Fibroblast of skin of right quadriceps (primary cell): ENCODE measurements at regions not wholly inside any gene's neighbourhood (a gene's known extent, or its start where the extent isn't known, plus 50 kb on each side); places are given as distances from the start of the nearest gene placed in this dataset.
"Not testable (repeated sequence)": the region's sequence is repeated elsewhere in the genome, so short reads cannot be mapped to it uniquely, and the experiment has no call there.

Experiments
- DNase-seq: peaks from one replicate; pipeline ENCODE4 v3.0.0-alpha.2; 2013

GRCh38 chr2:4762951-4763376 lies 929.2 kb upstream of the SOX11 start:
- no peak for DNase-seq

- no peak for DNase-seq
Observed at GRCh38 chr2:4765787-4766530, 926.2 kb upstream of the SOX11 start.

GRCh38 chr2:4775668-4776067 lies 916.5 kb upstream of the SOX11 start:
- DNase-seq = no peak

- no peak for DNase-seq
Observed at GRCh38 chr2:4780679-4781078, 911.5 kb upstream of the SOX11 start.

- DNase-seq = no peak
Observed at GRCh38 chr2:4782647-4783046, 909.5 kb upstream of the SOX11 start.

- DNase-seq = no peak
Observed at GRCh38 chr2:4791488-4791887, 900.7 kb upstream of the SOX11 start.

GRCh38 chr2:4792126-4792525 lies 900.1 kb upstream of the SOX11 start:
- DNase-seq = no peak

GRCh38 chr2:4803396-4803795 lies 888.8 kb upstream of the SOX11 start:
- no peak for DNase-seq

- not testable (repeated sequence) for DNase-seq
Observed at GRCh38 chr2:4814137-4814536, 878.0 kb upstream of the SOX11 start.

- DNase-seq = no peak
Observed at GRCh38 chr2:4827836-4828235, 864.3 kb upstream of the SOX11 start.

GRCh38 chr2:4828682-4829374 lies 863.4 kb upstream of the SOX11 start:
- no peak for DNase-seq

GRCh38 chr2:4831751-4832150 lies 860.4 kb upstream of the SOX11 start:
- DNase-seq = no peak

- DNase-seq = no peak
Observed at GRCh38 chr2:4832642-4833041, 859.5 kb upstream of the SOX11 start.

GRCh38 chr2:4838626-4839025 lies 853.6 kb upstream of the SOX11 start:
- no peak for DNase-seq

- DNase-seq = no peak
Observed at GRCh38 chr2:4840791-4841190, 851.4 kb upstream of the SOX11 start.

GRCh38 chr2:4844881-4845280 lies 847.3 kb upstream of the SOX11 start:
- no peak for DNase-seq

- no peak for DNase-seq
Observed at GRCh38 chr2:4862031-4862430, 830.2 kb upstream of the SOX11 start.

GRCh38 chr2:4866198-4866597 lies 826.0 kb upstream of the SOX11 start:
- DNase-seq = no peak

GRCh38 chr2:4868466-4868865 lies 823.7 kb upstream of the SOX11 start:
- no peak for DNase-seq

GRCh38 chr2:4869154-4869553 lies 823.0 kb upstream of the SOX11 start:
- DNase-seq = no peak

GRCh38 chr2:4873364-4873763 lies 818.8 kb upstream of the SOX11 start:
- DNase-seq = no peak

GRCh38 chr2:4873876-4874593 lies 818.1 kb upstream of the SOX11 start:
- DNase-seq = no peak

GRCh38 chr2:4882421-4882820 lies 809.8 kb upstream of the SOX11 start:
- DNase-seq = no peak

GRCh38 chr2:4882941-4883340 lies 809.2 kb upstream of the SOX11 start:
- no peak for DNase-seq
